Skin epidermis (tissue), 12 donors: ENCODE measurements at regions not wholly inside any gene's neighbourhood (a gene's known extent, or its start where the extent isn't known, plus 50 kb on each side); places are given as distances from the start of the nearest gene placed in this dataset.
"Not testable (repeated sequence)": the region's sequence is repeated elsewhere in the genome, so short reads cannot be mapped to it uniquely, and the experiment has no call there.

ENCODE experiments used
- H3K27ac ChIP-seq, 21 experiments: fragments of 200-600 bp; sonication (generic) in 11 of 21; one replicate each; pipeline ENCODE4 v1.5.0; 2020; ENCODE audit warnings: mild to moderate bottlenecking in 3 of 21, inconsistent platforms in 2 of 21, moderate library complexity in 2 of 21
- H3K4me3 ChIP-seq, 7 experiments: fragments of 200-600 bp; sonication (generic) in 2 of 7; one replicate each; pipeline ENCODE4 v1.5.0; 2020; ENCODE audit warnings: inconsistent platforms in 2 of 7, mild to moderate bottlenecking in 2 of 7, moderate library complexity in 1 of 7

DNA sequence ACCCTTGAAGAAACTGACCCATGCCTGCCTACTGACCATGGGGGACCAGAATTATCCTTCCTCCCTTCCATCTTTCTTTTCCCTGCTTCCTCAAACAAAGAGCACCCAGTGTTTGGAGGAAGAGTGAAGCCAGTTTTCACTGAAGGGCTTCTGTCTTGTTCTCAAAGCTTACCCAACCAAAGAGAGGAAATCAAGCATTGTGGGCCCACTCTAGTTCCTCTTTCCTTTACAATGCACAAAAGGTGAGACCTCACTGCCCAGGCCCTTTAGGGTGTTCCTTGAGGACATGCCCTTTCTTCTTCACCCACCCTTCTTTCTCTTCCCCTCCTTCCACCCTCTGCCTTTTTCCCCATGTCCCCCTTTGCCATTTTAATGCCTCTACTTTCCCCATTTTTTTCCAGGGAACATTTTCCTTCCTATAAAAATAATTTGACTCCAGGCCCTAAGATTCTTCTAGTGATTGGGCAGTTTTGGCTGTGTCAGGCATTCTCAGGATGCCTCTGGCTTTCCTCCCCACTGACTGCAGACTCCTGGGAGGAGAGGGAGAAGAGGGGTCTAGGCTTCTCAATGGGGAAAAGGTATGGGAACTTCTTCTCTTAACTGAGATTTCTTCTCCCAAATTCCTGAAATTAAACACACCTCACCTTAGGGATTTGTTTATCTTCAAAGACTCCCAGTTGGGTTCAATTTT, 126.6 kb upstream of the RMDN2 start:
- Histone ChIP-seq H3K27ac (no peak overlapping the region), H3K4me3 (no peak overlapping the region)

GRCh38 chr2:37800176-37800858, 124.8 kb upstream of the RMDN2 start:
- no peak overlapping the region for H3K4me3 ChIP-seq
- no peak overlapping the region for H3K27ac ChIP-seq

DNA sequence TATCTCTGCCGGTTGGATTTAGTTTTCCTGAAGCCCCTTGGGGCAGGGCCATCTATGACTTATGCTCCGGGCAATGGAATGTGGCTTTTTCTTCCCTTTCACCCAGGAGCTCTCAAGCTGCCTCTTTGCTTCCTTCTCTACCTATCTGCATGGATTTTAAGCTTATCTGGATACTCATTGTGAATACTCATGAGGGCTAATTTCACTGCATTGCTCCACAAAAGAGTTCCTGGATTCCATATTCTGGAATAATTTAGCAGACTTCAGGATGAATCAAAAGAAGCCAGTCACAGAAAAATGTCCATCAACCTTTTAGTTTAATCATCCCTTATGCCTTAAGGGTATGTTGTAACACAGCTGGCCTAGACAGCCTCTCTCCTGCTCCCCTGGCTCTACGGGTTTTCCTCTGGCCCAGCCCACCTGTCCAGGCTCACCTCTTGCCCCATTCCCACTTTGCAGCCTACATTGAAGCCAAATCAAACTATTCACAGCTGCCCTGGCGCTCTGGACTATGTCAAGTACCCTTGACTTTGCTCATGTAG, 122.8 kb upstream of the RMDN2 start:
- Histone ChIP-seq H3K4me3 (no peak overlapping the region), H3K27ac (no peak overlapping the region)

DNA sequence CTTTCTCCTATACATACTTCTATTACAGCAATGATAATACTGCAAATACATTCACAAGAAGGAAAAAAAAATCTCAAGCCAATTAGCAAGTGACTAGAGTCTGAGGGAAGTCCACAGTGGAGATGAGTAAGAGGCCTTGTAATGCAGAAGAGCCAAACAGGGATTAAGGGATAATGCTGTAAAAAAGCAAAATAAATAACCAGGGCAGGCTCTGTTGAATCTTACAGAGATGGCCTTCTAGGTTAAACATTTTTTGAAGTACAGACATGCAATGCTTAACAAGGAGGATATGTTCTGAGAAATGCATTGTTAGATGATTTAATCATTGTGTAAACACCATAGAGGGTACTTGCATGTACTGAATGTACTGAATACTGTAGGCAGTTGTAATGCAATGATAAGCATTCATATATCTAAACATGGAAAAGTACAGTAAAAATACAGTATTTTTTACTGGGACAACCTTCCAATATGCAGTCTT, 122.1 kb upstream of the RMDN2 start:
- peak overlapping the region in 1 of 21 experiments; percentile 29 for H3K27ac ChIP-seq

DNA sequence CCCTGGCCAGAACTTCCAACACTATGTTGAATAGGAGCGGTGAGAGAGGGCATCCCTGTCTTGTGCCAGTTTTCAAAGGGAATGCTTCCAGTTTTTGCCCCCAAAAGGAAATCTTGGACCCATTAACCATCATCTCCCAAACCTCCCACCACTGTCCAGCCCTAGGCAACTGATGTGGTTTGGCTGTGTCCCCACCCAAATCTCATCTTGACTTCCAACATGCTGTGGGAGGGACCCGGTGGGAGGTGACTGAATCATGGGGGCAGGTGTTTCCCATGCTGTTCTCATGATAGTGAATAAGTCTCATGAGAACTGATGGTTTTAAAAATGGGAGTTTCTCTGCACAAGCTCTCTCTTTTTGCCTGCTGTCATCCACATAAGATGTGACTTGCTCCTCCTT, 119.1 kb upstream of the RMDN2 start:
- H3K4me3 ChIP-seq = not testable (repeated sequence)

More for the DNA sequence above, 122.1 kb upstream of the RMDN2 start:
- H3K4me3 ChIP-seq = no peak overlapping the region

DNA sequence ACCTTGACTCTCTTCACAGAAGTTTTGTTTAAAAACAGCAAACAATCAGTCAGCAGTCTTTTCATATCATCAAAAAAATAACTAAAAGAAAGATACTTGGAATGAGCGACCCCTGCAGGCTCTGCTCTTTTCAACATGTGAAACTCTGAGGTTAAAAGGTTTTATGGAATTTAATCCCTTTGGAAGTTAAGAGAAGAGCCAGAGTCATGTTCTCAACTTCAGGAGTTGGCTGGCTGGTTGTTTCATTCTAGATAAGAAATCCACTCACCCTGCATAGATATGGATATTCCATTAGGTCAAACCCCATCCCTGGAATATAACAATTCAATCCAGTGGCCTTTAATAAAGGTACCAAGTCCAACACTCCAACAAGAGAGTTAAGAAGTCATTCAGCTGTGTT, 115.6 kb upstream of the RMDN2 start:
- Histone ChIP-seq H3K4me3 (no peak overlapping the region), H3K27ac (peak overlapping the region in 2 of 21 experiments; percentile 6 to 15)

More for the DNA sequence above, 119.1 kb upstream of the RMDN2 start:
- not testable (repeated sequence) for H3K27ac ChIP-seq

- H3K27ac ChIP-seq = peak overlapping the region in 2 of 21 experiments; percentile 6 to 15
- no peak overlapping the region for H3K4me3 ChIP-seq
Observed at GRCh38 chr2:37809931-37810570, 115.0 kb upstream of the RMDN2 start.

GRCh38 chr2:37812414-37812813, 112.7 kb upstream of the RMDN2 start:
- H3K27ac ChIP-seq = no peak overlapping the region
- no peak overlapping the region for H3K4me3 ChIP-seq

- Histone ChIP-seq H3K4me3 (no peak overlapping the region), H3K27ac (no peak overlapping the region)
Observed at GRCh38 chr2:37812941-37813730, 112.0 kb upstream of the RMDN2 start.

GRCh38 chr2:37816036-37816435, 109.1 kb upstream of the RMDN2 start:
- H3K4me3 ChIP-seq = no peak overlapping the region
- no peak overlapping the region for H3K27ac ChIP-seq

GRCh38 chr2:37816686-37817085, 108.4 kb upstream of the RMDN2 start:
- no peak overlapping the region for H3K27ac ChIP-seq
- H3K4me3 ChIP-seq = no peak overlapping the region

GRCh38 chr2:37819186-37819585, 105.9 kb upstream of the RMDN2 start:
- Histone ChIP-seq H3K4me3 (no peak overlapping the region), H3K27ac (peak overlapping the region in 4 of 21 experiments; percentile 23 to 33 (median 30))

GRCh38 chr2:37820471-37820986, 104.6 kb upstream of the RMDN2 start:
- H3K4me3 ChIP-seq = no peak overlapping the region
- no peak overlapping the region for H3K27ac ChIP-seq

GRCh38 chr2:37825586-37825985, 99.5 kb upstream of the RMDN2 start:
- Histone ChIP-seq H3K27ac (peak overlapping the region in 2 of 21 experiments; percentile 36 to 49), H3K4me3 (no peak overlapping the region)

GRCh38 chr2:37826611-37827010, 98.5 kb upstream of the RMDN2 start:
- Histone ChIP-seq H3K27ac (peak overlapping the region in 1 of 21 experiments; percentile 52), H3K4me3 (no peak overlapping the region)

GRCh38 chr2:37827455-37827854, 97.6 kb upstream of the RMDN2 start:
- Histone ChIP-seq H3K27ac (peak overlapping the region in 3 of 21 experiments; percentile 19 to 75 (median 53)), H3K4me3 (no peak overlapping the region)

DNA sequence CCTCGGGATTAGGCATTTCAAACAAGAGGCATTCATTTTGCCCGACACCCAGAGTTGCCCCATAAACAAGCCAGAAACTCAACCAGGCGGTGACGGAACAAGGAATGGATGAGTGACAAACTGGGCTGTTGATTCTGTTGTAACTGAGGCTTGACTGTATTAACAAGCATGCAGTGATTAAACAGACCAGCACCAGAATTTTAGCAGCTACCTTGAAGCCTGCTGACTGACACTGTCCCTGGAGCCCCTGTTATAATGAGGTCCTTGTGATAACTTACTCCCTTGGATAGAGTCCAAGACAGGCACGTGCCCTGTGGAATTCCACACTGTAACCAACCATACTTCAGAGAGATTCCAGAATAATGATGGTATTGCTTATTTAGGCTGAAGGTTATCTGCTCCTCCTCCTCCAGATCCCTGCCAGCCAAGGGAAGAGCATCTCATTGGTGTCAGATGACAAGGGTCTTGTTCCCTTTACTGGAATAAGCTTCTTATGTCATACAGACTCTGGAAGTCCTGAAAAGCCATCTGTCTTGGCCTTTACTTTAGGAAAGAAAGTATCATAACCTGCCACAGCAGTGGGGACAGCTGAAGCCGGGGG, 97.1 kb upstream of the RMDN2 start:
- peak overlapping the region in 4 of 21 experiments; percentile 1 to 75 (median 36) for H3K27ac ChIP-seq

DNA sequence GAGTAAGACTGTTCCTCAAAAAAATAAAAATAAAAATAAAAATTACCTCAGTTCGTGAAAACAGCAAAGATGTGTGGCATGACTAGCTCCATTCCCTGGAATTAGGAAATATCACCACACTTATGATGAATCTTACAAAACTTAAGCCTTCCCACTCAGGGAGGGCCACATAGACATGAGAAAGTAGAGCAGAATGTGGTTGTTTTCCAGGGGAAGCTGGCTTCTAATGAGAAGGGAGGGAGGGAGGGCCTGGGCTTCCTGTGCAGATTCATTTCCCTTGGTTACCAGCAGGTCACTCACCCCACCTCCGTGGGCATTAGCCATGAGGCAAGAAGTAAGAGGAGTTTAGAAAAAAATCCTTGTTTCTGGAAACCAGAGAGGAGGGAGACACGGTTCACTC, 95.9 kb upstream of the RMDN2 start:
- Histone ChIP-seq H3K4me3 (no peak overlapping the region), H3K27ac (peak overlapping the region in 10 of 21 experiments; percentile 1 to 81 (median 46))

More for the DNA sequence above, 97.1 kb upstream of the RMDN2 start:
- H3K4me3 ChIP-seq = no peak overlapping the region
